ENCODE measurements at regions not wholly inside any gene's neighbourhood (a gene's known extent, or its start where the extent isn't known, plus 50 kb on each side); places are given as distances from the start of the nearest gene placed in this dataset.

DNA sequence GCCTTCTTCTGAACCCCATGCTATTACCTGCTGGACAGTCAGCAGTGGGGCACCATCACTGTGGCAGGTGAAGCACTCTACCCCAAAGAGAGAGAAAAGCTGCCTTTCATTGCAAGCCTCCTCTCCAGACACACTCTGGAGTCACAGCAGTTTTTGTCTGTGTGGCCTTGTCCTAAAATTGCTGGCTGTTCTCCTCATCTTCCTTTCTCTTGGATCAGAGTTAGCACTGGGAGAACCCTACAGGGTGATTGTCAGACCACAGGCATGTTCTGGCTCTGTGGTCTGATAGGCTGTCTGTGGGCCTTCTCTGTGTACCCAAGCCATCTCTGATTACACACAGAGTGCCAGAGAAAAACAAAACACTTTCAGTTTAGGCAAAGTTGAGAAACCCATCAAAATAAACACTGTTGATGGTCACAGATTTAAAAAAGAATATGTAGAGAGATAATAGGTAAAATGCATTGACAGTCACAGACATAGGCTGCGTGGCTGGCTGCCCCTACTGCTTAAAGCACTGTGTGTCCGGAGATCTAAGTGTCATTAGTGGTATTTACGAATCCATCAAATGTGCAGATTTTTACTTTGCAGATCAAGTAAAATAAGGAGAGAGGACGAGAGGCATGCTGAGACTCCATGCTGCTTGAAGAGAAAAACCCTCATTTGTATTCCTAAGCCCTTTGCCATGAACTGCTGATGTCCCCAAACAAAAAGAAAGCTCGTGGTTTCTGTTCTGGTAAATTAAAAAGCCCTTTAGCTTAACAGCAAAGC is 689.9 kb downstream of the TUSC7 start:
- DNase-seq (ENCODE audit: low read depth) = peak; percentile 52
- H3K4me3 Mint-ChIP-seq (ENCODE audit: unreplicated experiment) = peak overlapping the region; percentile 47

DNA sequence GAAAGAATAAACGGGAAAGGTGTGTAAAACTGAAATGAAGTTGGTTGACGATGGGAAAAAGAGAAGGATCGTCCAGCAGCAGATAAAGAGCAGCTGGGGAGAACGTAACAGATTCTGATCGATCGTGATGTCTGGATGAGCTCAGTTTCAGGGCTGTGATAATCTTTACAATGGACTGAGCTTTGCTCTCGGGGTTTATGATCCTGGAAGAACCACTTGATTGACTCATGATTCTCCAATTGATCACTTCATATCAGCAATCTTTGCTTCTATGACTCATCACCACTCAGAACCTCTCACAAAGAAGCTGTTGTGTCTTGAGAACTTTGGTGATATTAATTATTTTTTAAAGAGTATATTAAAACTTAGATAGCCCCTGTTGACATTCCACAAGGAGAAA is 690.7 kb downstream of the TUSC7 start:
- Histone ChIP-seq H2AFZ (ENCODE audit: low read depth, low read length) (no peak overlapping the region), H3K4me2 (ENCODE audit: low read length) (peak overlapping the region; percentile 59), H3K79me2 (ENCODE audit: insufficient read depth, low read length) (no peaks in the 10 kb centered on the region), H3K4me3 (ENCODE audit: insufficient read depth, low read depth, low read length) (no peak overlapping the region), H3K27ac (ENCODE audit: low read depth, low read length) (no peak overlapping the region), H3K4me1 (ENCODE audit: insufficient read depth, low read length) (no peaks in the 10 kb centered on the region), H4K20me1 (ENCODE audit: insufficient read depth, low read length) (no peaks in the 10 kb centered on the region), H3K9ac (ENCODE audit: low read length) (no peak overlapping the region), H3K36me3 (ENCODE audit: insufficient read depth, low read length) (no peaks in the 10 kb centered on the region), H3K27me3 (ENCODE audit: insufficient read depth, low read length) (no peaks in the 10 kb centered on the region), H3K9me3 (ENCODE audit: insufficient read depth, low read depth, low read length) (no peaks in the 10 kb centered on the region)
- Mint-ChIP-seq H3K36me3 (ENCODE audit: low read depth, unreplicated experiment) (no peaks in the 10 kb centered on the region), H3K4me1 (ENCODE audit: low read depth, unreplicated experiment) (peaks cover 19% of the 10 kb centered on the region), H3K4me3 (ENCODE audit: unreplicated experiment) (peak overlapping the region; percentile 47), H3K9me3 (ENCODE audit: unreplicated experiment) (no peaks in the 10 kb centered on the region), H3K27me3 (ENCODE audit: low read depth, unreplicated experiment) (peaks cover 20% of the 10 kb centered on the region), H3K27ac (ENCODE audit: unreplicated experiment) (no peak overlapping the region)
- FAIRE-seq (no peak), DNase-seq (ENCODE audit: low read depth) (no peak)
- no peak for TF ChIP-seq EZH2 (IDR thresholded peaks at IDR 0.05; ENCODE audit: insufficient read depth, low read length)
- TF ChIP-seq CTCF (IDR thresholded peaks at IDR 0.05; ENCODE audit: insufficient read depth, low read depth, low read length) = no peak

More for the DNA sequence above, 689.9 kb downstream of the TUSC7 start:
- Histone ChIP-seq H3K9me3 (ENCODE audit: insufficient read depth, low read depth, low read length) (no peaks in the 10 kb centered on the region), H3K9ac (ENCODE audit: low read length) (no peak overlapping the region), H3K27ac (ENCODE audit: low read depth, low read length) (no peak overlapping the region), H3K4me3 (ENCODE audit: insufficient read depth, low read depth, low read length) (no peak overlapping the region), H2AFZ (ENCODE audit: low read depth, low read length) (no peak overlapping the region), H3K79me2 (ENCODE audit: insufficient read depth, low read length) (no peaks in the 10 kb centered on the region), H3K4me1 (ENCODE audit: insufficient read depth, low read length) (no peaks in the 10 kb centered on the region), H3K4me2 (ENCODE audit: low read length) (peak overlapping the region; percentile 59), H3K27me3 (ENCODE audit: insufficient read depth, low read length) (no peaks in the 10 kb centered on the region), H4K20me1 (ENCODE audit: insufficient read depth, low read length) (no peaks in the 10 kb centered on the region), H3K36me3 (ENCODE audit: insufficient read depth, low read length) (no peaks in the 10 kb centered on the region)
- Mint-ChIP-seq H3K9me3 (ENCODE audit: unreplicated experiment) (no peaks in the 10 kb centered on the region), H3K36me3 (ENCODE audit: low read depth, unreplicated experiment) (no peaks in the 10 kb centered on the region), H3K27me3 (ENCODE audit: low read depth, unreplicated experiment) (peaks cover 20% of the 10 kb centered on the region), H3K27ac (ENCODE audit: unreplicated experiment) (peak overlapping the region; percentile 68), H3K4me1 (ENCODE audit: low read depth, unreplicated experiment) (peaks cover 19% of the 10 kb centered on the region)
- no peak for TF ChIP-seq EZH2 (IDR thresholded peaks at IDR 0.05; ENCODE audit: insufficient read depth, low read length)
- TF ChIP-seq CTCF (IDR thresholded peaks at IDR 0.05; ENCODE audit: insufficient read depth, low read depth, low read length) = no peak
- FAIRE-seq = peak; percentile 73

- Histone ChIP-seq H3K4me1 (ENCODE audit: insufficient read depth, low read length) (no peaks in the 10 kb centered on the region), H3K36me3 (ENCODE audit: insufficient read depth, low read length) (no peaks in the 10 kb centered on the region), H3K79me2 (ENCODE audit: insufficient read depth, low read length) (no peaks in the 10 kb centered on the region), H3K9ac (ENCODE audit: low read length) (no peak overlapping the region), H3K9me3 (ENCODE audit: insufficient read depth, low read depth, low read length) (no peaks in the 10 kb centered on the region), H2AFZ (ENCODE audit: low read depth, low read length) (no peak overlapping the region), H3K4me3 (ENCODE audit: insufficient read depth, low read depth, low read length) (no peak overlapping the region), H4K20me1 (ENCODE audit: insufficient read depth, low read length) (no peaks in the 10 kb centered on the region), H3K4me2 (ENCODE audit: low read length) (no peak overlapping the region), H3K27ac (ENCODE audit: low read depth, low read length) (no peak overlapping the region), H3K27me3 (ENCODE audit: insufficient read depth, low read length) (no peaks in the 10 kb centered on the region)
- TF ChIP-seq EZH2 (IDR thresholded peaks at IDR 0.05; ENCODE audit: insufficient read depth, low read length) = no peak
- TF ChIP-seq CTCF (IDR thresholded peaks at IDR 0.05; ENCODE audit: insufficient read depth, low read depth, low read length) = no peak
- Mint-ChIP-seq H3K27me3 (ENCODE audit: low read depth, unreplicated experiment) (no peaks in the 10 kb centered on the region), H3K27ac (ENCODE audit: unreplicated experiment) (no peak overlapping the region), H3K9me3 (ENCODE audit: unreplicated experiment) (no peaks in the 10 kb centered on the region), H3K4me3 (ENCODE audit: unreplicated experiment) (no peak overlapping the region), H3K4me1 (ENCODE audit: low read depth, unreplicated experiment) (peaks cover 18% of the 10 kb centered on the region), H3K36me3 (ENCODE audit: low read depth, unreplicated experiment) (no peaks in the 10 kb centered on the region)
- FAIRE-seq (no peak), DNase-seq (ENCODE audit: low read depth) (no peak)
Observed at GRCh38 chr3:117404141-117404540, 694.6 kb downstream of the TUSC7 start.

Measured in astrocyte (in vitro differentiated cells and primary cell).